HL-60 (cell line): ENCODE measurements at regions not wholly inside any gene's neighbourhood (a gene's known extent, or its start where the extent isn't known, plus 50 kb on each side); places are given as distances from the start of the nearest gene placed in this dataset.

Source experiments
- DNase-seq, 2 experiments: peaks; one replicate each; pipeline ENCODE4 v3.0.0-alpha.2; 2010 to 2020; ENCODE audit warnings: low read depth in 1 of 2, low spot score in 1 of 2
- H3K27ac ChIP-seq: fragments of 250-450 bp; sonication (Bioruptor Pico); replicated peaks from 2 replicates; pipeline ENCODE4 v1.5.1; 2020; ENCODE audit warnings: mild to moderate bottlenecking, moderate library complexity
- H3K27me3 ChIP-seq: fragments of 250-450 bp; sonication (Bioruptor Pico); 2 replicates; pipeline ENCODE4 v1.5.1; 2021; ENCODE audit warnings: mild to moderate bottlenecking, moderate library complexity; ENCODE audit not compliant: insufficient read depth, poor library complexity, severe bottlenecking
- H3K4me3 ChIP-seq: replicated peaks from 2 replicates; pipeline ENCODE4 v1.5.1; 2011; ENCODE audit warnings: mild to moderate bottlenecking, control low read depth, low read length; ENCODE audit not compliant: insufficient read depth
- CTCF ChIP-seq: IDR thresholded peaks from one replicate; pipeline ENCODE4 v1.5.1; 2011; ENCODE audit warnings: low read length, control low read depth, inconsistent platforms; ENCODE audit not compliant: insufficient read depth
- GABPA ChIP-seq: IDR thresholded peaks from 2 replicates; pipeline ENCODE4 v1.6.1; 2012; ENCODE audit warnings: low read depth
- POLR2AphosphoS5 ChIP-seq: IDR thresholded peaks from 2 replicates; pipeline ENCODE4 v1.6.1; 2012; ENCODE audit warnings: low read depth
- SPI1 ChIP-seq: IDR thresholded peaks from 2 replicates; pipeline ENCODE4 v1.6.1; 2012; ENCODE audit warnings: low read depth, mild to moderate bottlenecking, borderline replicate concordance
- TF ChIP-seq, protein P1 (sequence below): IDR thresholded peaks from 2 replicates; pipeline ENCODE4 v1.6.1; 2012; ENCODE audit warnings: low read depth; ENCODE audit not compliant: insufficient replicate concordance

DNA sequence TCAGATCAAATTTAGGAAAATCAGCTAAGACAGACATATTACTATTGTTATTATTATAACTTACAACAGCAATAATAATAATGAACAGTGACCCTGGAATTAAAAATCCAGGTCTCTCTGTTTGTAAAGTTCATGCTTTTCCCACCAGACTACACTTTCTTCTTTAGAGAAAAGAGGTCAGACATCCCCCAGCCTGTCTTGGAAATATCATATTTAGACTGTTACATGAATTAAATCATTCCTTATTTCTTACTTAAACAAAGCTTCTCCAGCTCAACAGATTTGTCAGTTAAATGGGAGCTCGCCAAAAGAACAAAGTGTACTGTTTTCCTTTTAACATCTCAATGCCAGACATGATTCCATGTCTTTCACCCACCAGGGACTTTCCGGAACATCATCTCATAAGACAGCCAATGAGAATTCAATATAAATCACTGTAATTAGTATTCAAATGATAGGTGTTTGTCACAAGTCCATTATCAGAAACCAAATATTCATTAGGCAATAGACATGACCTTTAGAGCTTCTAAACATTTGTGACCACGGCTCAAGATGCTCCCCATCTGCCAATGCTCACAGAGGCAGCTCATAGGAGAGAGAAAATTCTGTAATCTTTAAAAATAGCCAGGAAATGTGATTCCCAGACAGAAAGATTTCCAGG lies 351.9 kb downstream of the ENC1 start:
- TF ChIP-seq GABPA: no peak
- TF ChIP-seq SPI1: no peak
- no peak overlapping the region for H3K27ac ChIP-seq
- no peaks in the 10 kb centered on the region for H3K27me3 ChIP-seq
- no peak for DNase-seq
- H3K4me3 ChIP-seq: no peak overlapping the region

GRCh38 chr5:74288038-74288437 lies 352.5 kb downstream of the ENC1 start:
- TF ChIP-seq SPI1: no peak
- TF ChIP-seq, protein P1, sequence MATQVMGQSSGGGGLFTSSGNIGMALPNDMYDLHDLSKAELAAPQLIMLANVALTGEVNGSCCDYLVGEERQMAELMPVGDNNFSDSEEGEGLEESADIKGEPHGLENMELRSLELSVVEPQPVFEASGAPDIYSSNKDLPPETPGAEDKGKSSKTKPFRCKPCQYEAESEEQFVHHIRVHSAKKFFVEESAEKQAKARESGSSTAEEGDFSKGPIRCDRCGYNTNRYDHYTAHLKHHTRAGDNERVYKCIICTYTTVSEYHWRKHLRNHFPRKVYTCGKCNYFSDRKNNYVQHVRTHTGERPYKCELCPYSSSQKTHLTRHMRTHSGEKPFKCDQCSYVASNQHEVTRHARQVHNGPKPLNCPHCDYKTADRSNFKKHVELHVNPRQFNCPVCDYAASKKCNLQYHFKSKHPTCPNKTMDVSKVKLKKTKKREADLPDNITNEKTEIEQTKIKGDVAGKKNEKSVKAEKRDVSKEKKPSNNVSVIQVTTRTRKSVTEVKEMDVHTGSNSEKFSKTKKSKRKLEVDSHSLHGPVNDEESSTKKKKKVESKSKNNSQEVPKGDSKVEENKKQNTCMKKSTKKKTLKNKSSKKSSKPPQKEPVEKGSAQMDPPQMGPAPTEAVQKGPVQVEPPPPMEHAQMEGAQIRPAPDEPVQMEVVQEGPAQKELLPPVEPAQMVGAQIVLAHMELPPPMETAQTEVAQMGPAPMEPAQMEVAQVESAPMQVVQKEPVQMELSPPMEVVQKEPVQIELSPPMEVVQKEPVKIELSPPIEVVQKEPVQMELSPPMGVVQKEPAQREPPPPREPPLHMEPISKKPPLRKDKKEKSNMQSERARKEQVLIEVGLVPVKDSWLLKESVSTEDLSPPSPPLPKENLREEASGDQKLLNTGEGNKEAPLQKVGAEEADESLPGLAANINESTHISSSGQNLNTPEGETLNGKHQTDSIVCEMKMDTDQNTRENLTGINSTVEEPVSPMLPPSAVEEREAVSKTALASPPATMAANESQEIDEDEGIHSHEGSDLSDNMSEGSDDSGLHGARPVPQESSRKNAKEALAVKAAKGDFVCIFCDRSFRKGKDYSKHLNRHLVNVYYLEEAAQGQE: no peak
- Histone ChIP-seq H3K4me3 (no peak overlapping the region), H3K27me3 (no peaks in the 10 kb centered on the region), H3K27ac (no peak overlapping the region)
- no peak for DNase-seq

DNA sequence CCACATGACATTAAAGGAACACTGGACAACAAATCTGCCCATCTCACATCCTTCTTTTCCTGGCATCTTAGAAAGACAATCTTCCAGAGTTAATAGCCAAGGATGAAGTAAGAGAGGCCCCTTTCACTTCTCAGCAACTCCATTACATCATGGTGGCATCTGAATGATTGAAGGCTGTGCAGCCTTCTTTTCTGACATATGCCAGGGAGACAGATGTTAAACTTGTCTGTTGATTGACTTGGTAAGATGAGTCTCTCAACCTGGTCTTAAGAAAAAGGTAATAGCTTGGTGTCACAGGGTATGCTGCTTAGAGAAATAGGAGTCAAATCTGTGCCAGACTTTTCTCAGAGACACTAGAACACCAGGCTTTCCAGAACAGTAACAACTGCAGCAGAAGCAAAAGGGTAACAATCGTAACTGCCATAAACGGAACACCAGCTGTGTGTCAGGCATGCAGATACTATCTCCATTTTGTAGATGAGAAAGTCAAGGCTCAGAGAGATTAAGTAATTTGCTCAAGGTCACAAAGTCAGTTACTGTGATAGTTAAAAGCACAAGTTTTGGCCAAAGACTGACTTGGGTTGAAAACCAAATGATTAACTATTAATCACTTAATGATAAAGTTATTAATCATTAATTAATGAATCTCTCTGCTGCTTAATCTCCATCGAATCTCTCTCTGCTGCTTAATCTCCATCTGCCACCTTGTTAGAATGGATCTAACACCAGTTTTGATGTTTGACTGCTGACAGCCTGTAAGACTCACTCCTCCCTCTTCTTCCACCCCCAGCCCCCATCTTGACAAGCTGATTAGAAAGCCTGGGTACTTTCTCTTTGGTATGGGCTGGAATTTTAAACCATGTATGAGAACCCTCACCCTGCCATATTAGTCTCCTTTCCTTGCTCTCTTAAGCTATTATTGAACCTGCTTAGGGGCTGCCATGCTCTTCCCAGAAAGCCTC lies 353.5 kb downstream of the ENC1 start:
- DNase-seq: no peak
- no peak overlapping the region for H3K27ac ChIP-seq

More for the DNA sequence above, 353.5 kb downstream of the ENC1 start:
- no peak for TF ChIP-seq POLR2AphosphoS5
- TF ChIP-seq CTCF: no peak
- no peak for TF ChIP-seq SPI1
- TF ChIP-seq, protein P1: no peak
- TF ChIP-seq GABPA: no peak
- Histone ChIP-seq H3K4me3 (no peak overlapping the region), H3K27me3 (no peaks in the 10 kb centered on the region)
